ENCODE measurements at regions not wholly inside any gene's neighbourhood (a gene's known extent, or its start where the extent isn't known, plus 50 kb on each side); places are given as distances from the start of the nearest gene placed in this dataset.

DNA sequence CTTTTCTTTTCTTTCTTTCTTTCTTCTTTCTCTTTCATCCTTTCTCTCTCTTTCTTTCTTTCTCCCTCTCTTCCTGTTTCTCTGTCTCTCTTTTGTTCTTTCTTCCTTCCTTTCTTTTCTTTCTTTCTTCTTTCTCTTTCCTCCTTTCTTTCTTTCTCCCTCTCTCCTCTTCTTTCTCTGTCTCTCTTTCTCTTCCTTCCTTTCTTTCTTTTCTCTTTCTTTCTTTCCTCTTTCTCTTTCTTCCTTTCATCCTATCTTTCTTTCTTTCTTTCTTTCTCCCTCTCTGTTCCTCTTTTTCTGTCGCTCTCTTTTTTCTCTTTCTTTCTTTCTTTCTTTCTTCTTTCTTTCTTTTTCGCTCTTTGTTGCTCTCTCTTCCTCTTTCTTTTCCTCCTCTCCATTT, 1149.2 kb upstream of the AUTS2 start:
- no peak for DNase-seq

DNA sequence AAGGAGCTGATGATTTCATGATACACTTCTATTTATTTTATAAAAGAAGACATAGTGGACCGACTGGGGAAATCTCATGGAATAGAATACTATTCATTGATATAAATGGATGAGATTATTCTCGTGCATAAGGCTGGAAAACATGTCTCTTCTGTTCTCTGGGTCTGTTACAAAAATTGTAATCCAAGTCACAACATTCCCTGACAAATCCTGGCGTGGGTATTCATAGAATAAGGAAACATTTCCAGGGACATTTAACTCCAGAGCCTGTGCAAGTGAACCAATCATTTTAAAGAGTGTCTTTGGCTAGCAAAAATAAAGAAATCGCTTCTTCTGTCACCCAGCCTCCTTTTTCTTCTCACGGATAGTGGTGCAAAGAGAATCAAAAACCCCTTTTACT, 1148.5 kb upstream of the AUTS2 start:
- no peak for DNase-seq

DNA sequence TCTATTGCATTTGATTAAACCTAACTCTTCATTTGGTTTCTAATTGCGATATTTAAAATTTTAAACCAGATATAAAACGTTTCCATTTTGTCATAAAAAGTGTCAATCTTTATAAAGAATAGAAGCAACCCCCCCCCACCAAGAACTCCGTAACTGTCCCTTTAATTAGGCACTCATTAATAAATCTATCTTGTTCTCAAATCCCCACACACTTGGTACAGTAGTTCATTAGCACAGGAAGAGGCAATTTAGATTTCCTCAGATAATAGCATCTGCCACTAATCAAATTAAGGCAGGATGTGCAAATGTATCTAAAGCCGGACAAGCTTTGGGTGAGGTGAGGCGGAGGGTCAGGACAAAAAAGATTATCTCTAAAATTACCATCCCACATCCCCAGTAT, 1143.3 kb upstream of the AUTS2 start:
- DNase-seq: no peak

DNA sequence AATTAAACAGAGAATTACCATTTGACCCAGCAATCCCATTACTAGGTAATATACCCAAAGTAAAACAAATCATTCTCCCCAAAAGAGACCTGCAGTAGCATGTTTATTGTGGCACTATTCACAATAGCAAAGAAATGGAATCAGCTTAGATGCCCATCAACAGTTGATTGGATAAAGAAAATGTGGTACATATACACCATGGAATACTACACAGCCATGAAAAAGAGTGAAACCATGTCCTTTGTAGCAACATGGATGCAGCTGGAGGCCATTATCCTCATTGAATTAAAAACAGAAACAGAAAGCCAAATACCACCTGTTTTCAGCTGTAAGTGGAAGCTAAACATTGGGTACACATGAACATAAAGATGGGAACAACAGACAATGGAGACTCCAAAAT, 1141.8 kb upstream of the AUTS2 start:
- no peak for DNase-seq

DNA sequence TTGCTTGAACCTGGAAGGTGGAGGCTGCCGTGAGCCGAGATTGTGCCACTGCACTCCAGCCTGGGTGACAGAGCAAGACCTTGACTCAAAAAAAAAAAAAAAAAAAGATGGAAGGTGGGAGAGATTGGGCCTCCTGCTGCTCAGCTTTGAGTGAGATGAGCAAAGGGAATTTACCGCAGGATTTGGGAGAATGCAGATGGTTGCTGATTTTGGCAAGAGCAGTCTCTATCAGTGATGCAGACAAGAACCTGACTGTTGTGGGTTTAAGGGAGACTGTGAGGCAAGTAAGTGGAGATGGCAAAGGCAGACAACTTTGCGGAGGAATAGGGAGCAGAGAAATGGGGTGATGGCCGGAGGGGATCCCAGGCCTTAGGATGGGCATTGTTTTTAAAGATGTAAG, 1140.8 kb upstream of the AUTS2 start:
- DNase-seq: no peak

DNA sequence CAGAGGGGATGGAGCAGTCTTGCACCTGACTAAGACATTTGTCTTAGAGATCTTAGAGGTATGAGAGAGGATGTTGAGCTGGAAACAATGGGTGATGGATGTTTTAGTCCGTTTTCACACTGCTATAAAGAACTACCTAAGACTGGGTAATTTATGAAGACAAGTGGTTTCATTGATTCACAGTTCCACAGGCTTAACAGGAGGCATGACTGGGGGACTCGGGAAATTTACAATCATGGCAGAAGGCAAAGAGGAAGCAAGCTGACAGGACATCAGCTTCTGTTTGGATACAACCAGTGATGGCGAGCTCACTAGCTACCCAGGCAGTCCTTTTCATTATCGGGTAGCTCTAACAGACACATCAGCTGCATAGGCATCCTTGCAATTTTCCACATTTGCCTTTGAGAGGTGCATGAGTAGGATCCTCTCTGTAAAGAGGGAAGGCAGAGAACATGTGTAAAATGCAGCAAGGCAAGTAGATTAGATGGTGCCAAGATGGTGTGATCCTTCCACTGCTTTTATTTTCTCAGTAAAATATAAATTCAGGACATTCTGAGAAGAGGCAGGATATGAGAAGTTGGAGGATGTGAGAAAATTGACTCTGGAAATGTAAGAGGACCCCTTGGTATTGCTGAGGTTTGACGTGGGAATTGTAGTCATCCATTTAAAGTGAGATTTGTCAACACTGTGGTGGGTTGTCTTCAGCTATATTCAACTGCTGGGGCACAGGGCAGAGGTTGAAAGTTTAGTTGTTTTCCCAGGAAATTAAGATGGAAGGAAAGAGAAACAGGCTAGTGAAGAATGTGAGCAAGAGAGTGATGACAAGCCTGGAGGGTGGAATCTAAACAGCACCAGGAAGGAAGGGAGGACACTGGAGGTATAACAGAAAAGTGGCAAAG, 1140.0 kb upstream of the AUTS2 start:
- DNase-seq: no peak

DNA sequence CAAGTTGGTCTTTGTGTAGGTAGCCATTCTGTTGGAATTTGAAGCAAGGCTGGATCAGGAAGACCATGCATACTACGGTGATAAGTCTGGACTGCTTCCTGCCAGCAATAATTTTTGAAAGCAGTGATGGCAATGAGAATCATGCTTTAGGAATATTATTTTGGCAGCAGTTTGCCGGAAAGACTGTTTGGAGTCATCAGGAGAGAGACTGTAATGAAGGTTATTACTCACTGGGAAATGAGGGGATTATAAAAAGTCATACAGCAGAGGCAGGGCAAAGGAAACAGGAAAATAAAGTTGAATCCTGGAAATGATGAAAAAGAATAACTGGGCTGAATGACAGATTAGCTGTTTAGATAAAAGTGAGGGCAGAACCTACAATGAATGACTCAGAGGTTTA, 1136.8 kb upstream of the AUTS2 start:
- no peak for DNase-seq

DNA sequence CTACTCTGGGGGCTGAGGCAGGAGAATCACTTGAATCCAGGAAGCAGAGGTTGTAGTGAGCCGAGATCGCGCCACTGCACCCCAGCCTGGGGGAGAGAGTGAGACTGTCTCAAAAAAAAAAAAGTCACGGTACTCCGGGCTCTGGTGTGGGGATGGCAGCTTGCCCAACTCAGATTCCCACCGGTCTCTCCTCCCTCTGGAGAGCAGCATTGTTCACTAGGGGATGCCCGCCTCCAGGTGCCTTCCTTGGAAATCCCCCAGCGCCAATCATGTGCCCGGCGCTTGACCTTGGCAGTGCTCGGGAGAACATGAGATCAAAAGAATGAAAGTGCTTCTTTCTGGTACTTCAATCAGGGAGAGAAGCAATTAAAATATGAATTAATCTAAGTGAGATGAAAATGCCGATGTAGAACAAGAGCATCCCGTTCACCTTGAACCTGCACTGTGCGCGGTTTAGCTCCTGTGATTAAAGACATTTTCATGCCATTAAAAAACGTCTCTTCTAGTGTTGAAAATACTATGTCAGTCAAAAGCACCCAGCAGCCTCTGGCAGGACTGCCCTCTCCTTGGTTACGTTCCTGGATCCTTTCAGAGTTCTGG, 1127.3 kb upstream of the AUTS2 start:
- DNase-seq: peak; percentile 60

DNA sequence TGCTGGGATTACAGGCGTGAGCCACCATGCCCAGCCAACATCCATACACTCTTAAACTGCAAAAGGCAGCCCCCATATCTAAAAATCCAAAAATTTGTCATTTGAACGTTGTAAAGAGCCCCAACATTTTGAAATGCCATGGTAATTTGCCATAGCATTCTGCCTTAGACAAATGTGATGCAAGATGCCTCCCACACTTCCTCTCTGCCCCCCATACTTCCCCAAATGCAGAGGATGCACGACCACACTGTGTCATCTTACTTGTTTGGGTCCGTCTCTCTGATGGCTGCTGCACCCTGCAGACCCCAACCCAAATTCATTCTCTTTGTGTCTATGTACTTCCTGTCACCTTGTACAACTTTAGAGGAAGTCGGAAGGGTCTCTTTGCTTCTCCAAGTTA, 1125.6 kb upstream of the AUTS2 start:
- DNase-seq: no peak

DNA sequence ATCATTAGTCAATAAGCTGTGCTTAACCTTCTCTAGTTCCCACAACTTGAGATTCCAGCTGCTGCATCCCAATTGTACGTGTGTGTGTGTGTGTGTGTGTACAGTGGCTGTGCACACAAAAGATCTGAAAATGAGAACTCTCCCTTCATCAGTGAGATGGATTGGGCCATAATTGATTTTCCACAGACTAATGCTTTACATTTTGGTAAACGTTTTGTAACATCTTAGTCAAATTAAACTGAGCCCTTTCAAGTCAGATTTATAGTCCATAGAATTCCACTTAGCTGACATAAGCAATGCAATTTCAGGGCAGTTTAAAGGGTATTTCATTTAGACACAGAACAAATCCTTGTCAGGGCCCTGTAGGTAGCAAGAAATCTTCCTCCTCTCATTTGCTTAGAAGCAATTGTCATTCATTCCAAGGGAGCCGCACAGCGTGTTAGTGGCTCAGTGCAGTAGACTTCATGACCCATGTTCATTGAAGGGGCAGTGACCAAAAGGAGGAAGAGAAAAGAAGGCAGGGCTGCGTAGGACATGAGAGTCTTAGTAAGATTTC, 1123.5 kb upstream of the AUTS2 start:
- DNase-seq: no peak

DNA sequence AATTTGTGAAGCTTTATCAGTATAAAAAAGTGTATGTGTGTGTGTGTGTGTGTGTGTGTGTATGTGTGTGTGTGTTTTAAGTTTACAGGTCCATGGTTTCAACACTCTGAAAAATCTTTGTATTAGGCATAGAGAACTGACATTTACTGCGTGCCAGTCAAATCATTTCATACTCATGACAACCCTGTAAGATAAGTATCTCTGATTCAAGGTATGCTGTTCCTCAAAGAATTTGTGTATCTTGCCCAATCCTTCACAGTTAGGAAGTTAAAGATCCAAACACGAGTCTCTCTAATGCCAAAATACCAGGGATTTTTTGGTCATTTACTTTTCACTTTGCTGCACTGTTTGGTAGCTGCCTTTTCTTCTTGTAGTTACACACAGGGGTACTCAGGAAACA, 1121.3 kb upstream of the AUTS2 start:
- no peak for DNase-seq

DNA sequence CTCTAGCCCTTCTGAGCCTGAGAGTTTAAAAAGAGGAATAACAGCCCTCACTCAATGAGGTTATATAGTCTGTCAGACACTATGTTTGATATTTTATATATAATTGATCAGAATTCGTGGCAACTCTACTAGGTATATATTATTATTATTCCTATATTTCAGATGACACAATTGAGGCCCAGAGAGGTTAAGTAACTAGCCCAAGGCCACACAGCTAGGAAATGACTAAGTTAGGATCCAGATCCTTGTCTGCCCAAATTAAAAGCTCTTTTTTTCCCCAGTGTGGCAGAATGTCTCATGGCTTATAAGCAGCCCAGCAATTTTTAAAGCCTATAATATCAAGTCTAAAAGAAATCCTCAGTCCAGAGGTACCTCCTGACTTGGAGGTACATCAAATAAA, 1119.9 kb upstream of the AUTS2 start:
- no peak for DNase-seq

DNA sequence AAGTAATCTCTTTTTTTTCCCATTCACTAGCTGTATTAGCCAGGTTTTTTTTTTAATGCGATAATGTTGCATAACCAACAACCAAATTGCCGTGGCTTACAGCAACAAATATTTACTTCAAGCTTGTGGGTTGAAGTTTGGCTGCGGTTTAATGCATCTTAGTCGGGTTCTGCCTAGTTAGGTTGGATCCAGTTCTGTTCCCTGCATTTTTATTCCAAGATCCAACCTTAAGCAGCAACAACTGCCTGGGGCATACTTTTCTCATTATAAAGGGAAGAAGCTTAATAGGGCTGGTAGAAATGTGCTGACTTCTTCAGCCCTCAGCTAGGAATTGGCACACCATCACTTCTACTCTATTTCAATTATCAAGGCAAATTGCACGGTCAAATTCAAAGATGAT, 1115.5 kb upstream of the AUTS2 start:
- DNase-seq: no peak

DNA sequence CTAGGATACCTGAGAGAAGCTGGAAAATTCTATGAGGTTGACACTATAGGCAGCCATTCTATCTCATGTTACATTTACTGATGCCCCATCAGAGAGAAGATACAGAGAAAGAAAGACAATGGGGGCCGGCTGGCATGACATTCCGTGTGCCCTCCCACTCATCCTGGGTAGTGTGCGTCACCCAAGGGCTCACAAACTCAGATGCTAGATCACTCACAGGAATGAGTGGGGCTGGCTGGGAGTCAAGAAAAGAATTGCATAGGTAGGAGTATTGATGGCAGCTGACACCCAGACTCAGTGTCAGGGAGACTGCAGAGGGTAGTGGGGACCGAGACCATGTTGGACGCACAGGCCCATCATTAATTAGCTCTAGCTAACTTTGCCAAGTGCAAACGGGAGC, 1113.5 kb upstream of the AUTS2 start:
- DNase-seq: no peak

DNA sequence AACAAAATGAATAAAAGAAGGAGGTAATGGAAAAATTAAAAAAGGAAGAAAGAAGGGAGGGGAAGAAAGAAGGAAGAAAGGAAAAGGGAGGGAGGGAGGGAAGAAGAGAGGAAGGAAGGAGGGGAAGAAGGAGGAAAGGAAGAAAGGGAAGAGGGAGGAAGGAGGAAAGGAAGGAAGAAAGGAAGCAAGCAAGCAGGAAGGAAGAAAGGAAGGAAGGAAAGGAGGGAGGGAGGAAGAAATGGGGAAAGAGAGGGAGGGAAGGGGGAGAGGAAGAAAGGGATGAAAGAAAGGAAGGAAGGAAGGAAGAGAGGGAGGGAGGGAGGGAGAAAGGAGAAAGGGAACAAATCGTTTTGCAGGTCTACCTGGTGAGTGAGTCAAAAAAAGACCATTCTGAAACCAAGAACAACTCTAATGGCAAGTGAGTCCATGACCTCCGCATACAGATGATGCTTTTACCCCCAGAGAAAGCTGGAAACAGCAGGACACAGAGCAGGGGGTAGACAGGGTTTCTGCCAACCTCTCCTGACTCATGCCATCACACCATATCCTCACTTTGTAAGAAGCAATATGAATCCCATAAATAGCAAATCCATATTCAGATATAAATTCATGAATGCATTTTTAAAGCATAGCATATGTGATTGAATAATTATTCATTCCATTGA, 1112.9 kb upstream of the AUTS2 start:
- no peak for DNase-seq

DNA sequence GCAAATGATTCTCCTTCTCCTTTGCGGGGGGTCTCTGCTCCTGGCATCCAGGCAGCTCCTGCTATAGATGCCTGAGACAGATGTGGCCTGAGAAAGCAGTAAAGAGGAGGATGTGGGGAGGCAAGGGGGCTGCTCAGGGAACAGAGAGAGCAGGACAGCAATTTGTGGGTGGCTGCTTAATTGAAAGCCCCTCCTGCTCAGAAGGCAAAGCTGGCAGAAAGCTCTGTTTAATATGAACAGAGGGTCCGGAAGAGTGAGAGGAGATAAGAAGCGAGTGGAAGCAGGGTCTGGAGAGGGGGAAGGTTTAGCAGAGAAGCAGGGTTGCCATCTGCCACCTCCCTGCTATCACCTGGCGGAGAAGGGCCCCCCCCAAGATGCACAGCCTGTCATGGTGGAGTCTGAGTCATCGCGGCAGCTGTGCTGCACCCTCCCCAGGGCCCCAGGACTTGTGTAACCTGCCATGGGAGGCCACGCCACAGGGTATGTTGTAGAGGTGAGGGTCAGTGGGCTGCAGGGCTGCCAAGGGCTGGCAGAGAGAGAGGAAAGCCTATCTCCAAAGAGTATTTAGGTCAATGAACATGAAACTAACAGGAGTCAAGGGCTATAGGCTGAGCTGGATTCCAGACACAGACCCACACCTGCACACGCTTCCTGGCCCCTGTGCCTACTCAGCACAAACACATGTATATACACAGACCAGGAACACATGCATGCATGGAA, 1109.8 kb upstream of the AUTS2 start:
- DNase-seq: peak; percentile 98

DNA sequence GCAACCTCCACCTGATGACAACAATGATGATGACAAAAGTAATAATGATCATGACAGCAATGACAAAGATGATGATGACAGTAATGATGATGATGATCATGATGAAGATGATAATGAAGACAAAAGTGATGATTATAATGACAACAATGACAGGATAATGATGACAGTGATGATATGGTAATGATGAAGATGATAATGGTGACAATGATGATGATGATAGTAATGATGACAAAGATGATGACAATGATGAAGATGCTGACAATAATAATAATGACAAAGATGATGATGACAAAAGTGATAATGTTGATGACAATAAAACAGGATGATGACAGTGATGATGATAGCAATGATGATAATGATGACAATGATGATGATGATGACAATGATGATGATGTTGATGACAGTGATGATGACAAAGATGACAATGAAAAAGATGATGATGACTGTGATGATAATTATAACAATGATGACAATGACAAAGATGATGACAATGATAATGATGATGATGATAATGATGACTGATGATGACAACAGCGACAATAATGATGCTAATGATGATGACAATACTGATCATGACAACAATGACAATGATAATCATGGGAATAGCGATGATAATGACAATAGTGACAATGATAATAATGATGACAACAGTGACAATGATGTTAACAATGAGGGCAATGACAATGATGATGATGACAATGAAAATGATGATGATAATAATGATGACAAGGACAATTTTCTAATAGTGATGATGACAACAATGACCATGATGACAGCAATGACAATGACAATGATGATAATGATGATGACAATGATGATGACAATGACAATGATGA, 1106.5 kb upstream of the AUTS2 start:
- no peak for DNase-seq

DNA sequence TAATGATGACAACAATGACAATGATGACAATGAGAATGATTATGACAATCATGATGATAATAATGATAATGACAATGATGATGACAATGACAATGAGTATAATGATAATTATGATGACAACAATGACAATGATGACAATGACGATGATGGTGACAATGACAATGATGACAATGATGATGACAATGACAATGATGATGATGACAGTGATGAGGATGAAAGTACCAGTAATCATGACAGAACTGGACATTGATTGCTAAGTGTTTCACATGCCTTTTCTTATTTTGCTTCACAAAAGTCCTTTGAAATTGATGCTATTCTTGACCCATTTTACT, 1106.0 kb upstream of the AUTS2 start:
- no peak for DNase-seq

DNA sequence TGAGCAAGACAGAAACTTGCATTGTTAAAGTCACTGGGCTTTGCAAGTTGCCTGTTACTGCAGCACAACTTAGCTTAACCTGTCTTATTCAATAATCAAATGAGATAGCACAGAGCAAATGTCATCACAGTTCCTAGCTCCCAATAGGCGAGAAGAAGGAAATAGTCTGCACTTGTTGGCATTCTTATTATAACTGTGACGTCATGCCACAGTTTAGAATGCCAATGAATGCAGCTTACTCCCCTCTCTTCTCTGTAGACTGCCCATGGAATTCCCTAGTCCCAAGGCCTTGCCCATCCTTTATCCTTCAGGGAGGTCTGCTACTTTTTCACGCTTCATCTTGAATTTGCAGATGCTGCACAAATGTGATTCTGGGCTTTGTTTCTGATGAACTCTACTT, 1094.9 kb upstream of the AUTS2 start:
- no peak for DNase-seq

DNA sequence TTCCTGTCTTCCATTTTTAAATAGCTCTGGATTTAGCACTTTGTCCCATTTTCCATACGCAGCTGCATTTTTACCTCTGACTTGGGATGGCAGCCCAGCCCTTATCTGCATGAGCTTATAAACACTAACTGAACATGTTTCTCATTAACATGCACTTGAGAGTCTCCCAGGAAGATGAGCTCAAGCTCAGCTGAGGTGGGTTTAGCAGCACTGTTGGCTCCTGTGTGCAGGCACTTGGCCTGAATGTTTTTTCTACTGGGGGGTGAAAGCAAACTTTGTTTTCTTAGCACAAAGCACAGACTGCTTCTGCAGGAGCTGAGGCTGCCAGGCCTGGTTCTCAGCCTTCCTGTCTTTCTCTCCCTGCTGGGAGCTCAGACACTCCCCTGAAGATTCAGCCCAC, 1093.6 kb upstream of the AUTS2 start:
- DNase-seq: no peak

DNA sequence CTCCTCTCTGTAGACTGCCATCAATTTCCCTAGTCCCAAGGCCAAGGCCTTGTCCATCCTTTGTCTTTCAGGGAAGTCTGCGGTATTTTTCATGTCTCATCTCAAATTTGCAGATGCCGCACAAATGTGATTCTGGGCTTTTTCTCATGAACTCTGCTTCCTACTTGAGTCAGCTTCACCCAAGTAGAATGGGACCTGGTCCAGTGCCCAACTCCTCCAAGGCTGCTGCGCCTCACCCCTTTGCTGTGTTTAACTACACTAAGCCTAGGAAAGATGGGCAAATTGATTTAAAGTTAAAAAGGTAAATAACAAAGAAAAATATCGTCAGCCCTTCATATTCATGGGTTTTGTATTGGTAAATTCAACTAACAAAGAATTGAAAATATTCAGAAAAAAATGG, 1092.6 kb upstream of the AUTS2 start:
- no peak for DNase-seq

DNA sequence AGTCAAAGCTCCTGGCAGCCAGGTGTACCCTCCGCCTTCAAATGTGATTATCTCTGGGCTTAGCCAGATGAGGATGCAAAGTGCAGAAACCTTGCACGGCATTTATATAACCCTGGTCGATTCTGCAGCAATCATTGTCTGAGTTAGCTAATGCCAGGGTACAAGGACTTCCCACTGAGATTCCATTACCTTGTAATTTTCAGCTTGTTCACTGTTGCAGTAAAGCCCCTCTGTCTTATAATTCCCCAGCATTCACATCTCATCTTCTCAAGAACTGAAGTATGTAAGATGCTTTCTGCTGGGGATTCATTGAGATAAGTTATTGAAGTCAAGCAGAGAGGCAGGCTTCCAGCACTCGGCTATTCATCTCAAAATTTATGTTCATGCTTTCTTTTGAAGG, 1090.6 kb upstream of the AUTS2 start:
- DNase-seq: no peak

DNA sequence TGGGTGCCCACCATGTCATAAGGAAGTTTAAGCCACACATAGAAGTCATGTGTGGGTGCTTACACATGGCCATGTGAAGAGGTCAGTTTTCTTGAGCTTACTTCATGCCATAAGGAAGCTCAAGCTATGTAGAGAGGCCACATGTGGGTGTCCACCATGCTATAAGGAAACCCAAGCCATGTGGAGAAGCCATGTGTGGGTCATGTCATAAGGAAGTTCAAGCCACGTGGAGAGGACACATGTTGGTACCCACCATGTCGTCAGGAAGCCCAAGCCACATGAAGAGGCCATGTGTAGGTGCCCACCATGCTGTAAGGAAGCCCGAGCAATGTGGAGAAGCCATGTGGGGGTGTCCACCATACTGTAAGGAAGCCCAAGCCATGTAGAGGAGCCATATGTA, 1089.2 kb upstream of the AUTS2 start:
- no peak for DNase-seq
